Gastrocnemius medialis (tissue), 4 donors: ENCODE measurements at regions not wholly inside any gene's neighbourhood (a gene's known extent, or its start where the extent isn't known, plus 50 kb on each side); places are given as distances from the start of the nearest gene placed in this dataset.

Experiments
- ATAC-seq, 2 donors: fragments of 150-250 bp; one replicate each; pipeline ENCODE4 v1.9.1; 2016
- DNase-seq, 2 donors: peaks; one replicate each; pipeline ENCODE4 v3.0.0-alpha.2; 2019
- H3K27ac ChIP-seq, 4 donors: fragments of 200-600 bp; sonication (generic); 1 replicate in 1 of 4; 2 replicates in 3 of 4; pipeline ENCODE4 v1.5.1; 2016 to 2018; ENCODE audit warnings: mild to moderate bottlenecking in 2 of 4, moderate library complexity in 1 of 4
- H3K27me3 ChIP-seq, 3 donors: fragments of 200-600 bp; sonication (generic) in 2 of 3; 1 replicate in 1 of 3; 2 replicates in 2 of 3; pipeline versions ENCODE4 v1.5.1 to v1.6.0; 2016 to 2019; ENCODE audit warnings: mild to moderate bottlenecking in 1 of 3, moderate library complexity in 1 of 3
- H3K36me3 ChIP-seq, 2 donors: fragments of 200-600 bp; sonication (generic) in 1 of 2; one replicate each; pipeline ENCODE4 v1.5.1; 2017 to 2018
- H3K4me1 ChIP-seq, 2 donors: fragments of 200-600 bp; sonication (generic) in 1 of 2; one replicate each; pipeline ENCODE4 v1.5.1; 2016 to 2017; ENCODE audit warnings: mild to moderate bottlenecking in 2 of 2
- H3K4me3 ChIP-seq, 4 donors: fragments of 200-600 bp; sonication (generic) in 3 of 4; 1 replicate in 1 of 4; 2 replicates in 3 of 4; pipeline ENCODE4 v1.5.1; 2016 to 2019; ENCODE audit warnings: mild to moderate bottlenecking in 2 of 4
- H3K9me3 ChIP-seq, 3 donors: fragments of 200-600 bp; sonication (generic) in 2 of 3; 1 replicate in 1 of 3; 2 replicates in 2 of 3; pipeline ENCODE4 v1.5.1; 2016 to 2019
- POLR2A ChIP-seq, 2 donors: fragments of 450-650 bp; IDR thresholded peaks; one replicate each; pipeline ENCODE4 v1.6.1; 2017; ENCODE audit warnings: antibody characterized with exemption in 2 of 2, mild to moderate bottlenecking in 2 of 2, moderate library complexity in 2 of 2
- in situ Hi-C, 4 donors: fragments of 200-750 bp; cut with MboI; loops; one replicate each; pipeline versions ENCODE4 v1.15.0 to v1.8.0; 2017; ENCODE audit warnings: low sequenced_read_pairs in 4 of 4
- intact Hi-C: fragments of 100-400 bp; cut with DNase I; formaldehyde crosslinking; loops from one replicate; pipeline ENCODE4 v1.15.1; 2023; ENCODE audit warnings: low total_unique reads
- TF ChIP-seq, protein P1 (sequence below), 5 experiments: fragments of 450-650 bp in 3 of 5; fragments of 200-600 bp in 2 of 5; sonication (generic) in 2 of 5; IDR thresholded peaks in 4 of 5; conservative IDR thresholded peaks in 1 of 5; 1 replicate in 4 of 5; 2 replicates in 1 of 5; pipeline ENCODE4 v1.5.1; 2016 to 2019; ENCODE audit warnings: antibody characterized with exemption in 5 of 5, mild to moderate bottlenecking in 3 of 5, moderate library complexity in 3 of 5

DNA sequence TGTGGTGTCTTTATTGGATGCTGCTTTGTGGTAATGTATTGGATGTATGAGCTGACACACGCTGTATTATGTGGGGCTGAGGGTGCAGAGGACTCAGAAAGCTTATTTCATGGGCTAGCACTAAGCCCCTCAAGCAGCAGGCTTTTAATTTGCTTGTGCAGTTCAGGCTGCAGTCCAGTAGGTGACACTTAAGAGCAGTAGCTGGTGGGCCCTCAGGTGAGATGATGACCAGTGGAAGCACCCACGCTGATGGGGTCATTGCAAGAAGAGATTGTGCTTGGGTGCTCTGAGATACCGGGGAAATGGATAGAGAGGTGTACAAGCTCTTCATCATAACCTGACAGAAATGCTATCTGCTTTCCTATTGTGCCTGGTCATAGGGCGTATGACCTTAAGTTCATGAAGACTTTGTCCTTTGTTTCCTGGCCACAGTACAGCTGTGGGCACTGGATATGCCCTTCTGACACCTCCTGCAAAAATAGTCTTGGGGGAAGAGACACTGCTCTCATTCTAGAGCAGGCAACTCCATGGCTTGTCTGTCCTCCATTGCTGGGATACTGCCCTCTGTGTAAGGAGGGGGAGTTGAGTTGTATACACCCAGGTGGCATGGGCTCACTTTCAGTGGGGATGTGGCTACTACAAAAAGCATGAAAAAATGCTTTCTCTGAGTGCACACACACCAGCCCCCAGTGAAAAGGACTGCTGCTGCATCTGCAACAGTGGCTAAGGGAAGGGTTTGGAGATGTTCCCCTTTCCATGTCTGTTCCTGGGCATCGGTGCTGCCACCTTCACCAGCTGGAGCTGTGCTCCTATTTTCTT is 205.7 kb upstream of the ZSWIM2 start:
- Histone ChIP-seq H3K4me1 (no peaks in the 10 kb centered on the region), H3K27me3 (no peaks in the 10 kb centered on the region), H3K9me3 (no peaks in the 10 kb centered on the region), H3K36me3 (no peaks in the 10 kb centered on the region), H3K4me3 (no peak overlapping the region), H3K27ac (no peak overlapping the region)
- DNase-seq = no peak
- in situ Hi-C loops = no loop called here
- ATAC-seq = no peak
- no peak for TF ChIP-seq POLR2A (IDR thresholded peaks at IDR 0.05)
- TF ChIP-seq, protein P1, sequence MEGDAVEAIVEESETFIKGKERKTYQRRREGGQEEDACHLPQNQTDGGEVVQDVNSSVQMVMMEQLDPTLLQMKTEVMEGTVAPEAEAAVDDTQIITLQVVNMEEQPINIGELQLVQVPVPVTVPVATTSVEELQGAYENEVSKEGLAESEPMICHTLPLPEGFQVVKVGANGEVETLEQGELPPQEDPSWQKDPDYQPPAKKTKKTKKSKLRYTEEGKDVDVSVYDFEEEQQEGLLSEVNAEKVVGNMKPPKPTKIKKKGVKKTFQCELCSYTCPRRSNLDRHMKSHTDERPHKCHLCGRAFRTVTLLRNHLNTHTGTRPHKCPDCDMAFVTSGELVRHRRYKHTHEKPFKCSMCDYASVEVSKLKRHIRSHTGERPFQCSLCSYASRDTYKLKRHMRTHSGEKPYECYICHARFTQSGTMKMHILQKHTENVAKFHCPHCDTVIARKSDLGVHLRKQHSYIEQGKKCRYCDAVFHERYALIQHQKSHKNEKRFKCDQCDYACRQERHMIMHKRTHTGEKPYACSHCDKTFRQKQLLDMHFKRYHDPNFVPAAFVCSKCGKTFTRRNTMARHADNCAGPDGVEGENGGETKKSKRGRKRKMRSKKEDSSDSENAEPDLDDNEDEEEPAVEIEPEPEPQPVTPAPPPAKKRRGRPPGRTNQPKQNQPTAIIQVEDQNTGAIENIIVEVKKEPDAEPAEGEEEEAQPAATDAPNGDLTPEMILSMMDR (IDR thresholded peaks at IDR 0.05 in 4 of 5, conservative IDR thresholded peaks at IDR 0.05 in 1 of 5) = no peak
- intact Hi-C loops = no loop called here

DNA sequence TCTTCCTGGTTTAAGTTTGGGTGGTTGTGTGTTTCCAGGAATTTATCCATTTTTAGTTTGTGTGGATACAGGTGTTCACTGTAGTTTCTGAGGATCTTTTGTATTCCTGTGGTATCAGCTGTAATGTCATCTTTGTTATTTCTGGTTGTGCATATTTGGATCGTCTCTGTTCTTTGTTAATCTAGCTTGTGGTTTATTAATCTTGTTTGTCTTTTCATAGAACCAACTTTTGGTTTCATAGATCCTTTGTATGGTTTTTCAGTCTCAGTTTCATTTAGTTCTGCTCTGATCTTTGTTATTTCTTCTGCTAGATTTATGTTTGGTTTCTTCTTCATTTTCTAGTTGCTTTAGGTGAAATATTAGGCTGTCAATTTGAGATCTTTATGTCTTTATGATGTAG is 202.4 kb upstream of the ZSWIM2 start:
- H3K27ac ChIP-seq = no peak overlapping the region
- TF ChIP-seq POLR2A (IDR thresholded peaks at IDR 0.05) = no peak
- in situ Hi-C loops = no loop called here
- ATAC-seq (no peak), DNase-seq (no peak)
- H3K4me3 ChIP-seq = no peak overlapping the region
- intact Hi-C loops = no loop called here
- H3K4me1 ChIP-seq = no peaks in the 10 kb centered on the region
- no peaks in the 10 kb centered on the region for H3K9me3 ChIP-seq
- H3K36me3 ChIP-seq = no peaks in the 10 kb centered on the region
- H3K27me3 ChIP-seq = no peaks in the 10 kb centered on the region

DNA sequence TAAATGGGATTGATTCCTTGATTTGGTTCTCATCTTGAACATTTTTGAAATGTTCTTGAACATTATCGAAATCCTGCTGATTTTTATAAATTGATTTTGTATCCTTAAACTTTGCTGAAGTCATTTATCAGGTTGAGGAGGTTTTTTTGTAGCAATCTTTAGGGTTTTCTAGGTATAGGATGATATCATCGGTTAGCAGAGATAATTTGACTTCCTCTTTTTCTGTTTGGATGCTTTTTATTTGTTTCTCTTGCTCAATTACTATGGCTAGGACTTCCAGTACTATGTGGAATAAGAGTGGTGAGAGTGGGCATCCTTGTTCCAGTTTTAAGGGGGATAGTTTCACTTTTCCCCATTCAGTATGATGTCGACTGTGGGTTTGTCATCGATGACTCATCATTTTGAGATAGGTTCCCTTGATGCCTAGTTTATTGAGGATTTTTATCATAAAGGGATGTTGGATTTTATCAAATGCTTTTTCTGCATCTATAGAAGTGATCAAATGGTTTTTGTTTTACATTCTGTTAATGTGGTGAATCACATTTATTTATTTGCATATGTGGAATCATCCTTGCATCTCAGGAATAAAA is 201.5 kb upstream of the ZSWIM2 start:
- H3K4me1 ChIP-seq = no peaks in the 10 kb centered on the region

DNA sequence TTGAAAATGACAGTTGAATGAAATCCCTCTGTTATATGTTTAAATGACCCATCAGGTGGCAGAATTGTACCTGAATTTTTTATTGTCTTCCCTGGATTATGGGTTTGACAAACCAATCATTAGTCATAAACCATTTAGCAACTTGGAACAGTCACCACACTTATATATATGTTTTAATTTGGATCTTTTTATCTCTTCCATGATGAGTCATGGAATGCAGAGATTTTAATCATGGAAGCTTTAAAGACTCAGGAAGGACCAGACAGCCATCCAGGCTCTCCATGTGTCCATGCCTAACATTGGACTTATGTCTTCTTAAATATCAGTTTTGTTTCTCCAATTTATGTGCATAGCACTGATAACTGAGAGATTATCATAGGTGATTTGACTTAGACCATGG is 188.3 kb upstream of the ZSWIM2 start:
- H3K4me1 ChIP-seq = no peaks in the 10 kb centered on the region
- ATAC-seq (no peak), DNase-seq (no peak)
- no peak overlapping the region for H3K27ac ChIP-seq
- no peaks in the 10 kb centered on the region for H3K27me3 ChIP-seq
- H3K36me3 ChIP-seq = no peaks in the 10 kb centered on the region
- H3K4me3 ChIP-seq = no peak overlapping the region
- intact Hi-C loops = no loop called here
- in situ Hi-C loops = no loop called here
- H3K9me3 ChIP-seq = no peaks in the 10 kb centered on the region
- TF ChIP-seq, protein P1 (IDR thresholded peaks at IDR 0.05 in 4 of 5, conservative IDR thresholded peaks at IDR 0.05 in 1 of 5) = no peak
- TF ChIP-seq POLR2A (IDR thresholded peaks at IDR 0.05) = no peak

More for the DNA sequence above, 201.5 kb upstream of the ZSWIM2 start:
- DNase-seq (no peak), ATAC-seq (no peak)
- in situ Hi-C loops = no loop called here
- Histone ChIP-seq H3K27me3 (no peaks in the 10 kb centered on the region), H3K36me3 (no peaks in the 10 kb centered on the region), H3K9me3 (no peaks in the 10 kb centered on the region), H3K4me3 (no peak overlapping the region), H3K27ac (no peak overlapping the region)
- intact Hi-C loops = no loop called here
- no peak for TF ChIP-seq POLR2A (IDR thresholded peaks at IDR 0.05)
- TF ChIP-seq, protein P1 (IDR thresholded peaks at IDR 0.05 in 4 of 5, conservative IDR thresholded peaks at IDR 0.05 in 1 of 5) = no peak

DNA sequence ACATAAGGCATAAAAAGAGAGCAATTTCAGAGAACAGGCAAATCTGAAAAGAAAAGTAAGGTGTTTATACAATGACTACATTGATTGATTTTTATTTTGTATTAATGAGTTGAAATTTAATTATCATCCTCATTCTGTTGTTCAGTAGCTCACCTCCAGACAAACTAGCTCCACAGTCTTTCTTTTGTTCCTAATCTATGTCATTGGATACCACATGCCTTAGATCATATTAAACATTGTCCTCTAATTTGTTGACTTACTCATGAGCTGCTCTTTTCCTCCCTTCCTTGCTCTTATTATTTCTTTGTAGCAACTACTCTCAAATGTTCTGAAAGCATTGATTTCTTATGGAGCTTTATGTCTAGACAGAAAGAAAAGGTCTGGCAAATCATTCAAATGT is 185.5 kb upstream of the ZSWIM2 start:
- no peak for ATAC-seq
- in situ Hi-C loops = no loop called here
- Histone ChIP-seq H3K9me3 (no peaks in the 10 kb centered on the region), H3K27me3 (no peaks in the 10 kb centered on the region), H3K4me1 (no peaks in the 10 kb centered on the region), H3K4me3 (no peak overlapping the region), H3K36me3 (no peaks in the 10 kb centered on the region), H3K27ac (no peak overlapping the region)
- intact Hi-C loops = no loop called here
- DNase-seq = no peak
- TF ChIP-seq, protein P1 (IDR thresholded peaks at IDR 0.05 in 4 of 5, conservative IDR thresholded peaks at IDR 0.05 in 1 of 5) = no peak
- TF ChIP-seq POLR2A (IDR thresholded peaks at IDR 0.05) = no peak
